ENCODE measurements at regions not wholly inside any gene's neighbourhood (a gene's known extent, or its start where the extent isn't known, plus 50 kb on each side); places are given as distances from the start of the nearest gene placed in this dataset.
A peak's percentile ranks its signal among the peaks of the same experiment; 100 is the strongest.

GRCh38 chr18:8912348-8913326 is 189.9 kb upstream of the NDUFV2 start (continued):
- TF ChIP-seq REST (IDR thresholded peaks at IDR 0.05; ENCODE audit: borderline replicate concordance) (peak; percentile 33; the same call in 1 of the 2 replicates), REST (CRISPR knock-in tag; IDR thresholded peaks at IDR 0.05; ENCODE audit: low read depth) (peak; percentile 57; the same call in 1 of the 2 replicates), ATF7 (IDR thresholded peaks at IDR 0.05) (peak; percentile 59; the same call in 1 of the 2 replicates), CC2D1A (IDR thresholded peaks at IDR 0.05) (no peak), CBFA2T3 (IDR thresholded peaks at IDR 0.05) (peak; percentile 64), SNIP1 (IDR thresholded peaks at IDR 0.05; ENCODE audit: low read depth) (no peak), ZBTB43 (CRISPR knock-in tag; IDR thresholded peaks at IDR 0.05) (no peak), POLR2G (IDR thresholded peaks at IDR 0.05; ENCODE audit: low read depth, low read length) (peak; percentile 71), ETV1 (tag; conservative IDR thresholded peaks at IDR 0.05; ENCODE audit: low read depth) (no peak), TAF7 (tag; IDR thresholded peaks at IDR 0.05) (no peak), ZNF197 (CRISPR knock-in tag; IDR thresholded peaks at IDR 0.05; ENCODE audit: low read depth) (no peak), JUND (IDR thresholded peaks at IDR 0.05; ENCODE audit: borderline replicate concordance, low read depth, low read length) (peak; percentile 25; the same call in 1 of the 2 replicates), JUND (tag; IDR thresholded peaks at IDR 0.05; ENCODE audit: borderline replicate concordance, low read depth, low read length) (peak; percentile 73; the same call in 2 of the 3 replicates), GATA2 (CRISPR knock-in tag; IDR thresholded peaks at IDR 0.05) (0 out of 2 replicates have a peak, but pooled peaks have one; percentile 20), RBBP5 (IDR thresholded peaks at IDR 0.05; ENCODE audit: borderline replicate concordance, insufficient read depth, low read length, poor library complexity, severe bottlenecking) (peak; percentile 64), NFATC3 (IDR thresholded peaks at IDR 0.05) (no peak), MBD1 (CRISPR knock-in tag; IDR thresholded peaks at IDR 0.05) (no peak)

Measured in K562 (cell line).